ENCODE measurements at regions not wholly inside any gene's neighbourhood (a gene's known extent, or its start where the extent isn't known, plus 50 kb on each side); places are given as distances from the start of the nearest gene placed in this dataset.
"Not testable (repeated sequence)": the region's sequence is repeated elsewhere in the genome, so short reads cannot be mapped to it uniquely, and the experiment has no call there.

DNA sequence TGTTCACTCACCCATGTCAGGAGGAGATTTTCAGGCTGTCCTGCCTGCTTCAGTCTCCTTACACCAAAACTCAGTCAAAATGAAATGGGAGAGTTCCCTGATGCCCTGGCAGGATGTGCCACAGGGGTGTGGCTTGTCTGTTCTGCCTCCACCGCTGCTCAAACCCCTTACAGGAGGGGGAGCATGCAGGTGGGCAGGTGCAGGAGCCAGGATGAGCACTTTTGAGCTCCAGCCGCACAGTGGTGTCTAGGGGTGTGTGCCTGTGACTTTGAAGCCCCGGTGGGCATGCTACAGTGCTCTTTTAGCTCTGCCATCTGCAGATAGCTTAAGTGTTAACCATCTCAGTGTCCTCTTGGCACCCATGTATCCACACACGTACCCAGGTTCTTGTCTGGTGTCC lies 71.9 kb upstream of the IPO5 start:
- DNase-seq: no peak

DNA sequence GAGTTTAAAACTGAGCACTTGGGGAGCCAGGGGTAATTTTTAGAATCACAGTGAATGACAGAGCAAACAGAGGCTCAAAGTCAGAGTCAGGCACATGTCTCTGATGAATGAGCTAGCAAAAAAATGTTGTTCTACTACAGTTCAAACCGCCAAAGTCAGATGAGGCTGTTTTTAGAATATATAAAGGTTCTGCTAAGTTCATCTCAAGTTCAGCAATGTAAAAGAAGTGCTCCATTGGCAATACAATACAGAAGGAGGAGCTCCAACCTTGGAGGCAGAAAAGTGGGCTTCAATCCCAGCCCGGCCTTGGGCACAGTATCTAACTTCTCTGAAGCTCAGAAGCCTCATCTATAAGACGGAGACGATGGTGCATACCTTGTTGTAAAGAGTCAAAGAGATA lies 70.1 kb upstream of the IPO5 start:
- no peak for DNase-seq

DNA sequence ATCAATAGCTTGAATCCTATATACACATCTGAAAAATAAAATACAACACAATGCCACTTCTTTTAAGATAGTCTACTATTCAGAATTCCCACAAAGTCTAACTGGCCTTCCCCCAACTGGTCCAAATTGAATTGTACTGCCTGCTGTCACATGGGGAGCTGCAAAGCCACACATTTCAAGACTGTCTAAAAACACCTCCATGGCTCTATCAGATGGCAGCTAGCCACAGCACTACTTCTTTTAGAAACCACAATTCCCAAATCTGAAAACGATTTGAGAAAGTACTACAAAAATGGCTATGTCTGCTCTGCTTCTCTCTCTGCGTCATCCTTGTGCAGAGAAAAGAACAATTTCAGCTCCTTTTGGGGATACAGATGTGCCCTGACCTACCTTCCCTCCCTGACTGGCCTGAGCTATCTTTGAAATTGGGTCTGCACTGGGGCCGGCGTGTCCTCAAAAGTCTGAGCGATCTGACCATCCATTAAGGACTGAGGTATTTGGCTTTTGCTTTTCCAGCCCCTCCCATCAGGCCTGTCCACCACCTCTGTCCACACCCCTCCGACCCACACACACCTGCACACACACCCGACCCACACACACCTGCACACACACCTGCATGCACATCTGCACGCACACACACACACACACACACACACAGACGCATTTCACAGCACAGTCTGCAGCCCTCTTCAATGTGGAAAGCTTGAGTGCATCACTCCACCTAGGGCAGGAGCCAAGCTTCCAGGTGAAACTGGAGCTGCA lies 68.6 kb upstream of the IPO5 start:
- DNase-seq: no peak

DNA sequence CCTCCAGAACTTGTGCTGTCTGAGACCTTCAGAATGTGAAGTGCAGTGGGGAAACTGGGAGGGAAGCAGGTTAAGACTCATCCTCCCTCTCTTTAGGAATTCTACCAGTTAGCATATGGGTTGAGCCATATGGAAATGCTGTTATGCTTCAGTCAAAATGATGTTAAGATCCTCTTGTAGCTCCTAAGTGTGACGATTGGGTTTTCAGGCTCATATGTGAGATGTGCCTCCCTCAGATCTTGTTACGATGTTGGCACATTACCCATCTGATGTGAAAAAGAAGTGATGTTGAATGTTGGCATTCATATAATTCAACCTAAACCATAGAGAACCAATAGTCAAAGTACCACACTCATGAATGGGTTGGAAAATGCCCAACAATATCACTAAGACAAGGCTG lies 67.8 kb upstream of the IPO5 start:
- DNase-seq: no peak

DNA sequence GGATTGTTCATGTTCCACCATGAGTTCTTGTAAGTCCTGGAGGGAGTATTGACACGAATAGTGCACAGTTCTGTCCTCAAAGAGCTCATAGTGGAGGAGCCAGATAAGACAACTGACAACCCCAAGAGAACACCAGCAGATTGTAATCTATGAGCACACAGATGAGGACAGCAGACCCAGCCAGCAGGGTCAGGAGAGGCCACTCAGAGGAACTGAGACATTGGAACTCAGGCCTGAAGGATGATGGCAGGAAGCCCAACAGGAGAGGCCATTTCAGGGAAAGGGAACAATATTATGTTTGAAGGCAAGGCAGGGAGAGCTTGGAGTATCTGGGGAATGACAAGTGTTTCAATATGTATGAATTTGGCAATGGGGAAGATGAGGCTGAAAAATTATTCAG lies 63.7 kb upstream of the IPO5 start:
- no peak for DNase-seq

DNA sequence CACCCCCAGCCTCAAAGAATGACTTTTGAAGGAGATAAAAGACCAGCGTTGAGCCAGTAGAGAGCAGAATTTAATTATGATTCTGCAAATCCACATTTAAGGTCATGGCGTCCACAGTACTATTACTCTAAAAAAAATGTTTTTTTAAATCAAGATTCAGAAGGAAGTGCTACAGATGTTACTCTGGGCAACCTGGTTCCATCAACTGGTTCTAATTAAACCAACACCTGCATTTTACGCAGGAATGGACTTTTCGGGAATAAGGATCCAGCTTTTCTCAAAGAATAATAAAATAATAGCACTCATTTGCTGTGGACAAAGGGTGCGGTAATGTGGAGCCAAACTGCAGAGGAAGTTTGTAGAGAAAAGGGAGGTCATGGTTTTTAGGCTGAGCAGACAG lies 62.9 kb upstream of the IPO5 start:
- no peak for DNase-seq

DNA sequence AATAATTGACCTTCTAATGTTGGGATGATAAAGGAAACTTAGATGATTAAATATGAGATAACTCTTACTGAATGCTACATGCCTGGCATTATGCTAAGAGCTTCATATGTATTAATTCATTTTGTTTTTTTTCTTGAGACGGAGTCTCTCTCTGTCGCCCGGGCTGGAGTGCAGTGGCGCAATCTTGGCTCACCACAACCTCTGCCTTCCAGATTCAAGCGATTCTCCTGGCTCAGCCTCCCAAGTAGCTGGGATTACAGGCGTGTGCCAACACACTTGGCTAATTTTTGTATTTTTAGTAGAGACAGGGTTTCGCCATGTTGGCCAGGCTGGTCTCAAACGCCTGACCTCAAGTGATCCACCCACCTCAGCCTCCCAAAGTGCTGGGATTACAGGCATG lies 61.5 kb upstream of the IPO5 start:
- not testable (repeated sequence) for DNase-seq

DNA sequence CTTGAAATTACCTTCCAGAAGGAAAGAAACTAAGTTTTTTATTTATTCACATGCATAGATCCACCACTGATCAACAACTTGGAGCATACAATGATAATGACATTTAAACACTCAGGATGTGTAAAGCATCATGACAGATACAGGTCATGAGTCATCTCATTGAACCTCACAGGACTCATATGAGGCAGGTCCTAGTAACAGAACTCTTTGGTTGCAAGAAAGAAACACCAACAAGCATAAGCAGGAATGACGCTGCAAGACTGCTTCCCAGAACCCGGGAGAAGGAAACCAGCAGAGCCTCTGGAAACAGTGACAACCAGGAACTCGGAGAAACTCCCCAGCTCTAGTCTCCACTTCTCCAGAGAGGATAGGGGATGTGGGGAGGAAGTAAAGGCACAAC lies 60.8 kb upstream of the IPO5 start:
- DNase-seq: no peak

DNA sequence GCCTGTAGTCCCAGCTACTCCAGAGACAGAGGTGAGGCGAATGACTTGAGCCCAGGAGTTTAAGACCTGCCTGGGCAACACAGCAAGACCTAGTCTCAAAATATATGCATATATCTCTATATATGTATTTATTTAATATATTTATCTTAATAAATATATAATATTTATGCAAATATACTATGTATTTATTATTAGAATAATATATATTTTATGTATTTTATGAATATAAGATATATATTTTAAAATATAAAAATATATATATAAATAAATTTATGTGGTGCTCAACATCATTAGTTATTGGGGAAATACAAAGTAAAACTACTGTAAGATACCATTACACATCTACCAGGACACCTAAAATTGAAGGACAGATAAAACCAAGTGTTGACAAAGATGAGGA lies 58.1 kb upstream of the IPO5 start:
- no peak for DNase-seq

DNA sequence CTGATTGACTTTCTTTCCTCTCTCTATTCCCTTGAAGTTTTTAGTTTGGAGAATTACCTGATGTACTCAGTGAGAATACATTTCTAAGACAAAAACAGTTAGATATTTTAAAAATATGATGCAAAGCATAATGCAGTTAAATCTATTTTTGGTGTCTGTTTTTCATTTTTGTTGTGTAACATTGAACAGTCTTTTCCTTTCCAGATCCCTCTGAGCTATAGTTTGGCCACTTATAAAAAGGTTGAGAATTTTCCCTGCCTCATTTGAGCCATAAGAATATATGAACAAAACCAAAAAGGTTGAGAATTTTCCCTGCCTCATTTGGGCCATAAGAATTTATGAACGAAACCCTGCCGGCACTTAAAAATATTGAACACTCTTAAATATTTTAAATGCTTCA lies 57.0 kb upstream of the IPO5 start:
- DNase-seq: no peak

DNA sequence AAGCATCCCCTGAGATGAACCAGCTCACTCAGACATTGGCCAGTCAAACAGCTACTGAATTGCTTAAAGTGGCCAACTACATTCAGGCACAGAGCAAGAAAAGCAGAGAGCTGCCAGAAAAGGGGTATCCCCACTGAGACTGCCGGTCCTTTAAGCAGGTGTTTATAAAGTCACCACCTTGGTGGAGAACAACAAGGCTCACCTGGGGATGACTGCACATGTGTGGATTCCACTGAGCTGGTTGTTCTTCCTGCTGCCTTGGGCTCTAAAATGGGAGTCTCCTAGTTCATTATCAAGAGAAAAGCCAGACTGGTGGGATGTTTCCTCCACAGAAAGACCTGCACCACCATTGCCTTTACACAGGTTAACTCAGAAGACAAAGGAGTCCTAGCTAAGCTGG lies 51.8 kb upstream of the IPO5 start:
- no peak for DNase-seq

All from suppressor macrophage treated with lipopolysaccharide for 1 hour (primary cell).